ENCODE measurements at regions not wholly inside any gene's neighbourhood (a gene's known extent, or its start where the extent isn't known, plus 50 kb on each side); places are given as distances from the start of the nearest gene placed in this dataset.

DNA sequence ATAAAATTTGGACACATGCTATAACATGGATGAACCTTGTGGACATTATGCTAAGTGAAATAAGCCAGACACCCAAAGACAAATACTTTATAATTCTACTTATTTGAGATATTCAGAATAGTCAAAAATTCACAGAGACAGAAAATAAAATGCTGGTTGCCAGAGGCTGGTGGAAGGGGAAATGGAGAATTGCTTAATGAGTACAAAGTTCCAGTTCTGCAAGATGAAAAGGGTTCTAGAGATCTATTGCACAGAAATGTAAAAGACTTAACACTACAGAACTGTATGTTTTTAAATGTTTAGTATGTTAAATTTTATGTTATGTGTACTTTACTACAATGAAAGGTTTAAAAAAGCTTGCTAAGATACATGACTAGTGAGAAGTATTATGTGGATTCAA lies 344.8 kb downstream of the CNTN3 start:
- DNase-seq (ENCODE audit: low read depth) = no peak
- TF ChIP-seq, protein P1, sequence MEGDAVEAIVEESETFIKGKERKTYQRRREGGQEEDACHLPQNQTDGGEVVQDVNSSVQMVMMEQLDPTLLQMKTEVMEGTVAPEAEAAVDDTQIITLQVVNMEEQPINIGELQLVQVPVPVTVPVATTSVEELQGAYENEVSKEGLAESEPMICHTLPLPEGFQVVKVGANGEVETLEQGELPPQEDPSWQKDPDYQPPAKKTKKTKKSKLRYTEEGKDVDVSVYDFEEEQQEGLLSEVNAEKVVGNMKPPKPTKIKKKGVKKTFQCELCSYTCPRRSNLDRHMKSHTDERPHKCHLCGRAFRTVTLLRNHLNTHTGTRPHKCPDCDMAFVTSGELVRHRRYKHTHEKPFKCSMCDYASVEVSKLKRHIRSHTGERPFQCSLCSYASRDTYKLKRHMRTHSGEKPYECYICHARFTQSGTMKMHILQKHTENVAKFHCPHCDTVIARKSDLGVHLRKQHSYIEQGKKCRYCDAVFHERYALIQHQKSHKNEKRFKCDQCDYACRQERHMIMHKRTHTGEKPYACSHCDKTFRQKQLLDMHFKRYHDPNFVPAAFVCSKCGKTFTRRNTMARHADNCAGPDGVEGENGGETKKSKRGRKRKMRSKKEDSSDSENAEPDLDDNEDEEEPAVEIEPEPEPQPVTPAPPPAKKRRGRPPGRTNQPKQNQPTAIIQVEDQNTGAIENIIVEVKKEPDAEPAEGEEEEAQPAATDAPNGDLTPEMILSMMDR (conservative IDR thresholded peaks at IDR 0.05; ENCODE audit: low read length) = no peak

DNA sequence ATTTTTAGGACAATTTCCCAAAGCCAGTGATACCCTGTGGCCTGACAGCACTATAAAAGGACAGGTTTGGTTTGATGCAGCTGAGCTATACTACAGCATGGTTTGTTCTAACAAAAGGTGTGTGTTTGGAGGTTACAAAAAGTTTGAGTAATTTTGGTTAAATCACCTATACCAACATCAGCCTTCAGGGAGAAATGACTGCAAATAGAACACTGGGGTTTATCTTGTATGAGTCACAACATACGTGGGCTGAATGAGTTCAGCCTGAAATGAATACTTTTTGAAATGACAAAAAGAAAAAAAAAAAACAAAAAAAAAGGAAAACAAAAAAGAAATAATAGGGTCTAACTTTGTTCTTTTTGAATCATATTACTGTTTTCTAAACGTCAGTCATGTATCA lies 345.7 kb downstream of the CNTN3 start:
- H3K4me3 ChIP-seq (ENCODE audit: low read length) = no peak overlapping the region
- TF ChIP-seq, protein P1 (conservative IDR thresholded peaks at IDR 0.05; ENCODE audit: low read length) = no peak
- peak; percentile 15 for DNase-seq (ENCODE audit: low read depth)

More for the DNA sequence above, 344.8 kb downstream of the CNTN3 start:
- no peak overlapping the region for H3K4me3 ChIP-seq (ENCODE audit: low read length)

DNA sequence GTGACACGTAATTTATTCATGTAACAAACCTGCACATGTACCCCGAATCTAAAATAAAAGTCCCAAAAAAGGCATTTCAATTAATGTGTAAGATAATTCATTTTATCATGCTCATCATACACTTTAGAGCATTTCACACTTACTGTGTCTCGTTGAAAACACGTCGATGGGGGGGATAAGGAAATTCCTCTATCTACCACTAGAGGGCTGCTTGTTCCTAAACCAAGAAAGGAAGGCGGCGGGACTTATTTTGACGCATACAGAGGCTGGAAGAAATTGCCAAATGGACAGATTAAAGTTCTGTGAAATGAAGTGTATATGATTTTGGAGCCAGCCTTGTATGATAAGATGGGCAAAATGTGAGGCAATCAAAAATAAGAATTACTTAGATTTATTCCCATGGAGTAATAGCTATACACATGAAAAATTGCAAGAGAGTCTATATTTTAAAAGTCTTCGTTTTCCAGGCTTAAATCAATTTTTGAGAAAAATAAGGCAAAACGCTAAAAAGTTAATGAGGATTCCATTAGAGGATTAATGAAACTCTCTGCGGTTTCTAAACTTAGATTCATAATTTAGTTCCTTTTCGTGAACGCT lies 346.8 kb downstream of the CNTN3 start:
- DNase-seq (ENCODE audit: low read depth) = peak; percentile 39
- TF ChIP-seq, protein P1 (conservative IDR thresholded peaks at IDR 0.05; ENCODE audit: low read length) = peak; percentile 55

DNA sequence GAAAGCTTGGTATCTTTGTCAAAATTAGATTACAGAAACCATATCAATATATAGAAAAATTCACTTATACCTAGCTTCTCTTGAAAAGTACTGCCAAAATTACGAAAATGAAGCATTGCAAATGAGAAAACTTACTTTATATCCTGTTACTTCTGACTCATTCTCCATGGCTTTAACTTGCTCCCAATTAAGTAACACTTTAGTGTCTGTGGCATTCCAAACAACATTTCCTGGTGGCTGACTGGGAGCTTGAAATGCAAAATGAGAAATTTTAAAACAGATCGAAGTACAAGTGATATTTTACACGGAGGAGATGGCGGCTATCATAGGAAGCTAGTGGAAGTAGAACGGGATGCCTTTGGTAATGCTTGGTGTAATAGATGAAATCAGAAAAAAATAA lies 347.3 kb downstream of the CNTN3 start:
- H3K4me3 ChIP-seq (ENCODE audit: low read length) = no peak overlapping the region
- peak; percentile 50 for DNase-seq (ENCODE audit: low read depth)
- TF ChIP-seq, protein P1 (conservative IDR thresholded peaks at IDR 0.05; ENCODE audit: low read length) = no peak

More for the DNA sequence above, 346.8 kb downstream of the CNTN3 start:
- no peak overlapping the region for H3K4me3 ChIP-seq (ENCODE audit: low read length)

DNA sequence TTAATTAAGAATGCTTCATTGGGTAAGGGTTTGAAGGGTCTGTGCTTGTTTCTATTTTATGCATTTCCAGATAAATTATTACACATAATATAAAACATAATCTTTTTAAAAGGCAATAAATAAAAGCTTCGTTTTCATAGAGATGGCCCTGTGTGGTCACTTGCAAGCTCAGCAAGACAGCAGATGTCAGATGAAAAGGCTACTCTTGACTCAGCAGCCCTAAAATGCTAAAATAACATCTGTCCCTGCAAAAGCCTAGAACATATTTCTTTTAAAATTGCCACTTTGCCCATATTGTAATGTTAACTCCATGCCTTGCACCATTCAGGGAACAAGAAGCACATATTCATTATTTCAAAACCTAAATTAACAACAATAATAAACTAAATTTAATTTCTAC lies 349.4 kb downstream of the CNTN3 start:
- no peak for DNase-seq (ENCODE audit: low read depth)
- TF ChIP-seq, protein P1 (conservative IDR thresholded peaks at IDR 0.05; ENCODE audit: low read length) = no peak
- H3K4me3 ChIP-seq (ENCODE audit: low read length) = no peak overlapping the region

DNA sequence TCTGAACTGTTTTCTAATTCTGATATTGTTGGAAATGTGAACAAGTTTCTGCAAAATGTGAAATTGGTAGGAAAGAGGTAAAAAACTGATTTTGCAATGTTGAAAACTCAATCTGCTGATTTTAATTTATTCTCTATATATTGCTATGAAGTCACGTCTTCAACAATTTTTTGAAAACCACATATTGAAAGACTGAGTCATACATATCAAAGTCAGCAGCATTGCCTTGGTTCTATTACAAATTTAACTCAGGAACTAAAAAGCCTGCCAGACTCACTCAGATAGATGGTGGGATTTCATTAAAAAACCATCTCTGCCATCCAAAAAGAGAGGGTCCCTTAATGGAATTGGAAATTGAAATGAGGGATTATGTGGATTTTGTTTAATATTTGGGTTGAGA lies 351.4 kb downstream of the CNTN3 start:
- DNase-seq (ENCODE audit: low read depth) = peak; percentile 26
- no peak overlapping the region for H3K4me3 ChIP-seq (ENCODE audit: low read length)
- TF ChIP-seq, protein P1 (conservative IDR thresholded peaks at IDR 0.05; ENCODE audit: low read length) = no peak

DNA sequence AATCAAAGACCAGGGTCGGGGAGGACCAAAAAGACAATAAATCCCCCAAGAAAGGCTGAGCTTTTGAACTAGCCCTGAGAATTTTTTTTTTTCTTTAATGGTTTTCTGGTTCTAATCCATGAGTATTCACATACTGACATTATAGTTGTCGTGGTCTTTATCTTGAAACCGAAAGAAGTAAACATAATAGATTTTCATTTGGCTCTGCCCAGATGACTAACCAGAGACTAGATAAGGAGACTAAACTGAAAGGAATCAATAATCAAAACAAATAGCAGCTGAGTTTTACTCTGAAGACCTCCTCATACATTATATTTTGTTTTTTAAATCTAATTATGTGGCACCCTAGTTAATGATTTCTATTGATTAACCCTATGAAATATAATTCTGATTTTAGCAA lies 381.4 kb downstream of the CNTN3 start:
- no peak for DNase-seq (ENCODE audit: low read depth)
- TF ChIP-seq, protein P1 (conservative IDR thresholded peaks at IDR 0.05; ENCODE audit: low read length) = no peak
- no peak overlapping the region for H3K4me3 ChIP-seq (ENCODE audit: low read length)
